Adrenal gland (tissue), 9 donors: ENCODE measurements at regions not wholly inside any gene's neighbourhood (a gene's known extent, or its start where the extent isn't known, plus 50 kb on each side); places are given as distances from the start of the nearest gene placed in this dataset.

ENCODE experiments used
- DNase-seq, 7 donors: peaks; one replicate each; pipeline ENCODE4 v3.0.0-alpha.2; 2019 to 2020
- H3K27ac ChIP-seq, 5 donors: fragments of 200-600 bp; sonication (generic) in 4 of 5; 1 replicate in 3 of 5; 2 replicates in 2 of 5; pipeline versions ENCODE4 v1.5.1 to v1.8.0; 2016 to 2020; ENCODE audit warnings: mild to moderate bottlenecking in 1 of 5
- H3K27me3 ChIP-seq: fragments of 200-600 bp; 2 replicates; pipeline ENCODE4 v1.8.0; 2021
- H3K36me3 ChIP-seq, 2 donors: fragments of 200-600 bp; replicated peaks in 1 of 2; 1 replicate in 1 of 2; 2 replicates in 1 of 2; pipeline versions ENCODE4 v1.5.1 to v1.8.0; 2018 to 2022
- H3K4me1 ChIP-seq, 2 donors: fragments of 200-600 bp; replicated peaks in 1 of 2; 1 replicate in 1 of 2; 2 replicates in 1 of 2; pipeline versions ENCODE4 v1.5.1 to v1.8.0; 2018 to 2021
- H3K4me3 ChIP-seq, 4 donors: fragments of 200-600 bp; sonication (generic) in 3 of 4; one replicate each; pipeline ENCODE4 v1.5.1; 2016 to 2018
- H3K9me3 ChIP-seq, 3 donors: fragments of 200-600 bp; sonication (generic) in 1 of 3; replicated peaks in 1 of 3; 1 replicate in 2 of 3; 2 replicates in 1 of 3; pipeline versions ENCODE4 v1.5.1 to v1.8.0; 2016 to 2021
- POLR2A ChIP-seq, 2 donors: fragments of 450-650 bp; IDR thresholded peaks; one replicate each; pipeline ENCODE4 v1.6.1; 2017; ENCODE audit warnings: antibody characterized with exemption in 2 of 2, mild to moderate bottlenecking in 2 of 2, moderate library complexity in 1 of 2
- WGBS, 4 donors: extraction: QIAGEN DNeasy Blood & Tissue Kit in 2 of 4; methylation state at CpG; one replicate each; pipeline versions ENCODE4 v1.1.5 to v1.1.7; 2013 to 2017; 5-methylcytosine and 5-hydroxymethylcytosine counted together
- intact Hi-C, 2 donors: fragments of 100-400 bp; cut with DNase I; formaldehyde crosslinking; loops; one replicate each; pipeline versions ENCODE4 v1.14.1 to v1.15.0; 2022 to 2023
- donor health status: healthy with polysubstance abuse.
- donor health status: Bipolar disorder and iron deficiency.
- donor health status: DM: yes; HTN: yes; CAD: no.
- donor health status: DM: no; HTN: no; CAD: no.
- donor health status: DM: no; HTN: no; CAD: no.

DNA sequence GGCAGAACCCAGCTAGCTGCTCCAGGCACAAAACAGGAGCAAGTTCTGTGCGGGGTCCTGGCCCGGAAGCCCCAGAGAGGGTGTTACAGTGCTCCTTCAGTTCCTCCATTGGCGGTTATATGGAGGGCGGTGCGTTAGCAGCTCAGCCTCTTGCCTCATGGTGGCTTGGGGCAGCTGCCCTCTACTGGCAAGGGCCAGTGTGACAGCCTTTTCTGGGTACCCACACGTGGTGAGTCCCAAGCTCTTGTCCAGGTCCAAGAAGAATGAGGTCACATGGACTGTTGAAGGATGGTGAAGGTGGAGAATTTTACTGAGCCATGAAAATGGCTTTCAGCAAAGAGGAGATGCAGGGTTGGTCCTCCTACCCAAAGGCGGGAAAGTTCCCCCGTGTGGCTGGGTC, 100.5 kb downstream of the WT1 start:
- no peak for TF ChIP-seq POLR2A (IDR thresholded peaks at IDR 0.05)
- H3K4me1 ChIP-seq = peaks cover 0 to 8% of the 10 kb centered on the region in 2 donors
- H3K4me3 ChIP-seq = no peak overlapping the region
- WGBS, 4 donors = 87 to 97% (median 94%) methylated on average over 5 to 8 of the region's 8 CpGs
- no peaks in the 10 kb centered on the region for H3K9me3 ChIP-seq
- H3K27ac ChIP-seq = no peak overlapping the region
- intact Hi-C loops = no loop called here
- H3K27me3 ChIP-seq = no peaks in the 10 kb centered on the region
- no peak for DNase-seq
- no peaks in the 10 kb centered on the region for H3K36me3 ChIP-seq
